ENCODE measurements at regions not wholly inside any gene's neighbourhood (a gene's known extent, or its start where the extent isn't known, plus 50 kb on each side); places are given as distances from the start of the nearest gene placed in this dataset.
"Not testable (repeated sequence)": the region's sequence is repeated elsewhere in the genome, so short reads cannot be mapped to it uniquely, and the experiment has no call there.

DNA sequence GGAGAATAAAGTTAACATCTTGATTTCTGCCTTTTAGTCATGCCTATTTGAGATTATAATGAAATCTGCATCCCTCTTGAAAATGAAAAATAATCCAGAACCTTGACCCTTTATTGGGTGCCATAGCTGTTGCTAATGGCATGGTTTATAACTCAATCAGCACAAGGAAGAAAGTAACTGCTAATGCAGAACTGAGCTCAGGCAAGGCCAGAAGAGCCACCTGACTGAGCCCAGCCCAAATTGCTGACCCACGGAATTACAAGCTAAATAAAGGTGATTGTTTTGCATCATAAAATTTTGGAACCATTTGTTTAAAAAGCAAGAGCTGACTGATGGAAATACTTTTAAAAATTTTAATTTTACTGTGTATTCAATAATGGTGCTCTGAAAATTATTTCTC, 76.4 kb upstream of the TBL1X start:
- DNase-seq (ENCODE audit: low spot score): no peak

DNA sequence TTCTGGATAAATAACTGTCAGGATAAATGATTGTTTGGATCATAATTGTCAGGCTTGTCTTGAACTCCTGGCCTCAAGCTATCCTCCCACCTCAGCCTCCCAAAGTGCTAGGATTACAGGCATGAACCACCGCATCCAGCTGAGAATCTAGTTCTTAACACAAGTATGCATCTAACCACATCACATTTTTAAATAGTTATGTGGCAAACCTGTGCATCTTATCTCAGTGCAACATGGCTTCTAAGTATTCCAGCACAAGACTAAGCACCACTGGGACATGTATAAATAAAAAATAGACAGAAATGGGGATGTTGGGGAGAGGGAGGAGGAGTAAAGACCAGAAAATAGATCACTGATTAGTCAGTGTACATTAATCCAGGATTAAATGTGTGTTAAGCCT, 74.7 kb upstream of the TBL1X start:
- DNase-seq (ENCODE audit: low spot score): no peak

DNA sequence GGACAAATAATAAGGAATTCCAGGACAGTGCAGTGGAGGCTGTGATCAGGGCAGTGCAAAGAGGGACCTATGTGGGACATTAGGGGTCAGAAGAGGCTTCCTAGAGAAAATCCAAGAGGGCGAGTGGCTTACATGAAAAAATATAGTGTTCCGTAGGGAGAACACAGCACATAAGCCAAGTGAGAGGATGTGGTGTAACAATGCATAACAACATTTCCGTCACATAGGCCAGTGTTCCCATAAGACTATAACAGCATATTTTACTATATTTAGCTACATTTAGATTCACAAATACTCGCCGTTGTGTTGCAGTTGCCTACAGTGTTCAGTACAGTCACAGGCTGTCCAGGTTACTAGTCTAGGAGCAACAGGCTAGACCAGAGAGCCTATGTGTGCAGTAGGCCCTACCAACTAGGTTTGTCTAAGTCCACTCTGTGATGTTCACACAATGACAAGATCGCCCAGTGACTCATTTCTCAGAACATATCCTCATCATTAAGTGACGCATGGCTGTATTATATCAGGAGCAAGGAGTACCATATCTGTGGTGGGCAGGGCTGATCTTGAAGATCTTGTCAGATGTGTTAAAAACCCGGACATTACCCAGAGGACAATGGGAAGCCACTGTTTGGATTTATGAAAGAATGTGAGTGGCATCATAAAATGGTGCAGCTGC, 74.0 kb upstream of the TBL1X start:
- no peak for DNase-seq (ENCODE audit: low spot score)

DNA sequence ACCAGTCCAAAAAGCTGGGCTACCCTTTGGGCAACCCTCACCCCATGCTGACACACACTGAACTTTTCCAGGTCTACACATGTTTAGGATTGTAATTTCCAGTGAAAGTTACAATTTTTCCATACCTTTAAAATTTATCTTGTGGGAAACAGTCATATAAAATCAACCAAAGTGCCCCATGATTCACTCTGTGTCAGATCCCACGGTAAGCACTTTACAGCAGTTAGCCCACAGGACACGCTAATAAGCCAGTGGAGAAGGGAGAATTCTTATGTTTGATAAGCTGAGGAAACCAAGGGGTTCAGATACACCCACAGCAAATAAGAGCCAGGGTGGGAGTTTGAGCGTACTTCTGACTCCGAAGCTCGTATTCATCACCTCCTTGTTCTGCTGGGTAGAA, 72.4 kb upstream of the TBL1X start:
- DNase-seq (ENCODE audit: low spot score): no peak

DNA sequence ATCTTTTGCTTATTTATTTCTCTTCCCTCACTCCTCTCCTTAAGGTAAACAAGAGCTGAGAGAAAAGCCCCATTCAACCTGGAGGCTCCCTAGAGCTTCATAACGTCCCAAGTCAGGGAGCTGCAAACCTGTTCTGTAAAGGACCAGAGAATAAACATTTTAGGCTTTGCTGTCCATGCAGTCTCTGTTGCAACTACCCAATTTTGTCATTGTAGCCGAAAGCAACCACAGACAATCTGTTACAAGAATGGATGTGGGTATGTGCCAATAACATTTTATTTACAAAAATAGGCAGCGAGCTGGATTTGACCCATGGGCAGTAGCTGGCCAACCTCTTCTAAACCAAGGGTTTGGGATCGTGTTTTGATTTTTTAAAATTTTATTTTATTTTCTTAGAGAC, 71.3 kb upstream of the TBL1X start:
- DNase-seq (ENCODE audit: low spot score): no peak

DNA sequence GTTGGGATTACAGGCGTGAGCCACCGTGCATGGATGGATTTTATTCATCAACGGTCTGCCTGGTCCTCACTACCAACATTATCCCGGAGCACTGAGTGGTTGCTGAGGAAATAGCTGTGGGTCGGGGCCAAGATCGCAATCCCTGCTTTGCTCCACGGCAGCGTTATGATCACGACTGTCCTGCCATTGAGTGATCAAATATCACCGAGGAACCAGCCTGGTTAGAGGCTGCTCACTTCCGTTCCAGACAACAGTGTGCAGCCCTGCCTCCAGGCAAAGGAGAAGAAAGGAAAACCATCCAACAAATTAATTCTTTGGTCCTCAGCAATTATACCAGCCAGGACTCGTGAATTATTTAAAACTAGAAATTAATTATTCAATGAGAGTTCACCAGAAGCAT, 70.6 kb upstream of the TBL1X start:
- DNase-seq (ENCODE audit: low spot score): no peak

DNA sequence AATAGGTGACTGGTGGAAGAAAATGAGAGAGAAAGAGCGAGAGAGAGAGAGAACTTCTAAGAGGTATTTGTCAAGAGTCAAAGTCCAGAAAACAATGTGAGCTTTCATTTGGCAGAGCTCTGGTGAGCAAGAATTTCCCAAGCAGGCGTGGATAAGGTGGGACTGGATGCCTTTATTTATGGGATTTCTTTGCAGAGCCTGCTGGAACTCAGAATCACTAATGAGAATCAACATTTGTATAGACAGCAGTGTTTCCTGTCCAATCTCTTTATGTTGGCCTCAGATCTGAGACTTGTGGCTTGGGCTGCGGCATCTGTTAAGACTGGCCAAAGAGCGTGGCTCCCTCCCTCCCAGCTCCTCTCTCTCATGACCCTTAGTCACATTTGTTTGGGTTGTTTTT, 67.9 kb upstream of the TBL1X start:
- DNase-seq (ENCODE audit: low spot score): no peak

DNA sequence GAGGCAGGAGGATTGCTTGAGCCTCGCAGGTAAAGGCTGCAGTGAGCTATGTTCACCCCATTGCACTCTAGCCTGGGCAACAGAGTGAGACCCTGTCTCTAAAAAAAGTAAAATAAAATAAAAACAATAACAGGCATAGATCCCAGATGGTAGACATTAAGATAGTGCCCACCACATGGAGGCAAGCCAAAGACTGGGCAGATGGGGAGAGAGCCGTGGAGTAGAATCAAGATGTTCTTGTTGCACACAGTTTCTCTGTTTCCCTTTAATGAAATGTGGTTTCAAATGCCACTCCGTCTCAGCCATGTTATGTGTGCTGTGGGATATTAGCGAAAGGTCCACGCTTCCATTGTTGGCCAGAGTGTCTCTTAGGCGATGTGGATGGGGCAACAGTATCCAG, 63.8 kb upstream of the TBL1X start:
- no peak for DNase-seq (ENCODE audit: low spot score)

DNA sequence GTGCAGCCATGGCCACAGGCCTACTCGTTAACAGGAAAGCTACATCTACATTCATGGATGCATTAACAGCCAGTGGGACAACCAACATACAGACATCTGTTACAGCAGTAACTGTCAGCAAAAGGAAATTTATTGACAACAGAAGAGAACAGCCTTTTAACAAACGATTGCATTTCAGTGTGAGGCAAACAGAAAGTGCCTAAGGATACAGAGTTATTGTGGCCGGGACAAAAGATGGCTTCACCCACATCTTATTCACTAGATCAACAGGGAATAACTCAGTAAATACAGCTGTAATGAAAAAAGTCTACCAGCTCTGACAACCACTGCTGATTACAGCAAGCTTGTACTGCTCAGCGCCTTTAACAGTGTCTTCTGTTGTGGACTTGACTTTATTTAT, 61.5 kb upstream of the TBL1X start:
- no peak for DNase-seq (ENCODE audit: low spot score)

DNA sequence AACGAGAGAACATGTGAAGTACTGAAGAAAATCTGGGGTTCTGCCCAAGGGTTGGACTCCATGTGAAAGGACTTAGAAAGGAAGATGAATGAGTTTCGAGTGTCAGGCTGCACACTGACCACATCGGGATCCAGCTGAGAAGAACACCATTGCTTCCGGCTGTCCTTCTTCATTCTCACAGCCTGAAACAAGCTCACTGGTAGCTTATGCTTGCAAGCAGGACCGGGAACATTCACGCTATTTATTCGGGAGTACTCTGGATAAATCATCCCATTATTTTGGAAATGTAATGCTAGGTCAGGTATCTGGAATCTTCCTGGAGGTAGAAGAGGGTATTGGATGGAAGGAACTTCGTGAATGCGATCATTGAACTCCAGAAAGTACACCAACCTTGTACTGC, 59.2 kb upstream of the TBL1X start:
- DNase-seq (ENCODE audit: low spot score): not testable (repeated sequence)

DNA sequence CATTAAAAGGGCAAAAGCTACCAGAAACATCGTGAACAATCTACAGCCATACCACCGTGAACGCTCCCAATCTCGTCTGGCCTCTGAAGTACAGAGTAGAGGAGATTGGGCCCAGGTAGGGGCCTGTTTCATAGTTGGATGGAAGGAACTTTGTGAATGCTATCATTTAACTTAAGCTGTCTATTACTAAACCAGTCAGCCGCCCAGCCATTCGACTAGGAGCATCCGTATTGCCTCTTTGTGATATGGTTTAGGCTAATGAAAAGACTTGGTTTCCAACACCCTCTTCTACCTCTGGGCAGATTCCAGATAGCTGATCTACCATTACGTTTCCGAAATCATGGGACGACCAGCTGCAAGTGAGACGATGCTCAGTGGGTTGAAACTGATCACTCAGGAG, 54.0 kb upstream of the TBL1X start:
- DNase-seq (ENCODE audit: low spot score): not testable (repeated sequence)

DNA sequence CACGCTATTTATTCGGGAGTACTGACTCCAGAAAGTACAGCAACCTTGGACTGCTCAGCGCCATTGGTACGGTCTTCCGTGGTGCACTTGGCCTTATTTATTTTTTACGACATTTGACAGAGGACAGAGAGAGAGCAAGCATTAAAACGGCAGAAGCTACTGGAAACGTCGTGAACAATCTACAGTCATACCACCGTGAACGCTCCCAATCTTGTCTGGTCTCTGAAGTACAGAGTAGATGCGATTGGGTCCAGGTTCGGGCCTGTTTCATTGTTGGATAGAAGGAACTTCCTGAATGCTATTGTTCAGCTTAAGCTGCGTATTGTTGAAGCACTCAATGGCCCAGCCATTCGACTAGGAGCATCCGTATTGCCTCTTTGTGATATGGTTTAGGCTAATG, 53.2 kb upstream of the TBL1X start:
- DNase-seq (ENCODE audit: low spot score): not testable (repeated sequence)

DNA sequence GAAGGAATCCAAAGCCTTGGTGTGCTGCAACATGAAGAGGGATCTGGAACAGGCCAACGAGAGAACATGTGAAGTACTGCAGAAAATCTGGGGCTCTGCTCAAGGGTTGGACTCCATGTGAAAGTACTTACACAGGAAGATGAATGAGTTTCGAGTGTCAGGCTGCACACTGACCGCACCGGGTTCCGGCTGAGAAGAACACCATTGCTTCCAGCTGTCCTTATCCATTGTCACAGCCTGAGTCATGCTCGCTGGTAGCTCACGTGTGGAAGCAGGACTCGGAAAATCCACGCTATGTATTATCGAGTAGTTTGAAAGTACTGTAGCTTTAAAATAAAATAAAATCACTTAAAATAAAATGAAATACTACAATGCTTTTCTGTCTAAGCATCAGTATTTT, 50.4 kb upstream of the TBL1X start:
- no peak for DNase-seq (ENCODE audit: low spot score)

All from pons (tissue), 1 donor.